A549 (cell line): ENCODE measurements at regions not wholly inside any gene's neighbourhood (a gene's known extent, or its start where the extent isn't known, plus 50 kb on each side); places are given as distances from the start of the nearest gene placed in this dataset.
A peak's percentile ranks its signal among the peaks of the same experiment; 100 is the strongest.

ENCODE experiments used
- ATAC-seq, 2 experiments: fragments of 200-7000 bp in 1 of 2; fragments of >200 bp in 1 of 2; cut with Nextera tagmentation in 1 of 2; cut with Tn5 transposase in 1 of 2; 3 replicates each; pipeline versions ENCODE4 v1.8.0 to v1.9.1; 2018 to 2020; ENCODE audit warnings: mild to moderate bottlenecking in 1 of 2, moderate library complexity in 1 of 2
- CTCF ChIA-PET: fragments of 300-600 bp; sonication (Branson Sonifier 250); formaldehyde crosslinking; extraction: SDS; loops from one replicate; lab custom pipeline; 2021; ENCODE audit warnings: antibody characterized with exemption, inconsistent platforms; lab: Yijun Ruan, JAX
- POLR2A ChIA-PET: fragments of 350-600 bp; formaldehyde crosslinking; extraction: SDS; loops from one replicate; lab custom pipeline; 2021; ENCODE audit warnings: antibody characterized with exemption, inconsistent platforms; lab: Yijun Ruan, JAX
- DNase-seq, 2 experiments: peaks; one replicate each; pipeline versions ENCODE4 v3.0.0 to v3.0.0-alpha.2; 2011 to 2016; ENCODE audit warnings: low read depth in 1 of 2, low spot score in 1 of 2
- FAIRE-seq: peaks from 2 replicates; lab custom pipeline; 2011; peaks lifted over from hg19 to GRCh38; lab: Jason Lieb, UNC
- H3K27ac ChIP-seq, 2 experiments: fragments of >200 bp; sonication (Bioruptor Twin); formaldehyde crosslinking; 3 replicates each; pipeline ENCODE4 v1.5.1; 2016 to 2017
- H3K4me1 ChIP-seq: fragments of >200 bp; sonication (Bioruptor Twin); formaldehyde crosslinking; 3 replicates; pipeline ENCODE4 v1.6.1; 2016
- H3K4me2 ChIP-seq: fragments of >200 bp; sonication (Bioruptor Twin); formaldehyde crosslinking; 3 replicates; pipeline ENCODE4 v1.6.1; 2016
- H3K4me3 ChIP-seq: fragments of >200 bp; sonication (Bioruptor Twin); formaldehyde crosslinking; 3 replicates; pipeline ENCODE4 v1.5.1; 2016
- H3K9me3 ChIP-seq: fragments of >200 bp; sonication (Bioruptor Twin); formaldehyde crosslinking; 3 replicates; pipeline ENCODE4 v1.6.1; 2016
- BCL3 ChIP-seq: fragments of >200 bp; sonication (Bioruptor Twin); formaldehyde crosslinking; IDR thresholded peaks from 3 replicates; pipeline ENCODE4 v1.6.1; 2016
- CBX2 ChIP-seq: fragments of 200-600 bp; sonication (generic); IDR thresholded peaks from 2 replicates; pipeline ENCODE4 v1.6.1; 2016; ENCODE audit warnings: low read depth, mild to moderate bottlenecking, borderline replicate concordance
- CEBPB ChIP-seq, 2 experiments: fragments of >200 bp in 1 of 2; sonication (Bioruptor Twin) in 1 of 2; formaldehyde crosslinking in 1 of 2; IDR thresholded peaks; 2 replicates each; pipeline ENCODE4 v1.6.1; 2012 to 2016
- CHD4 ChIP-seq: fragments of 200-600 bp; sonication (generic); IDR thresholded peaks from 2 replicates; pipeline ENCODE4 v1.6.1; 2016; ENCODE audit warnings: antibody characterized with exemption, mild to moderate bottlenecking, borderline replicate concordance
- E2F6 ChIP-seq: IDR thresholded peaks from 2 replicates; pipeline ENCODE4 v1.6.1; 2012; ENCODE audit warnings: low read depth, borderline replicate concordance
- EHMT2 ChIP-seq: fragments of 200-600 bp; sonication (generic); IDR thresholded peaks from 2 replicates; pipeline ENCODE4 v1.6.1; 2016; ENCODE audit warnings: antibody characterized with exemption, low read depth, mild to moderate bottlenecking, moderate library complexity
- ESRRA ChIP-seq: fragments of 150-350 bp; IDR thresholded peaks from 2 replicates; pipeline ENCODE4 v1.6.1; 2014; ENCODE audit warnings: mild to moderate bottlenecking, low read length, borderline replicate concordance
- FOSL2 ChIP-seq, 2 experiments: fragments of 450-650 bp in 1 of 2; fragments of >200 bp in 1 of 2; sonication (Bioruptor Twin) in 1 of 2; formaldehyde crosslinking; IDR thresholded peaks; 2 replicates each; pipeline versions ENCODE4 v1.5.0 to v1.6.1; 2016 to 2020; ENCODE audit warnings: mild to moderate bottlenecking in 1 of 2, moderate library complexity in 1 of 2
- FOXS1 ChIP-seq: fragments of 250-450 bp; sonication (Bioruptor Pico); IDR thresholded peaks from 2 replicates; pipeline ENCODE4 v1.5.0; 2020; ENCODE audit warnings: mild to moderate bottlenecking, moderate library complexity
- HES2 ChIP-seq: fragments of >200 bp; sonication (Bioruptor Twin); formaldehyde crosslinking; IDR thresholded peaks from 2 replicates; pipeline ENCODE4 v1.6.1; 2016
- JUNB ChIP-seq: fragments of >200 bp; sonication (Bioruptor Twin); formaldehyde crosslinking; IDR thresholded peaks from 2 replicates; pipeline ENCODE4 v1.6.1; 2016
- MYC ChIP-seq: IDR thresholded peaks from 2 replicates; pipeline ENCODE4 v1.6.1; 2012; ENCODE audit warnings: mild to moderate bottlenecking, inconsistent platforms, low read length, improper control_type of control experiment, borderline replicate concordance
- NFE2L2 ChIP-seq: fragments of 150-350 bp; conservative IDR thresholded peaks from 2 replicates; pipeline ENCODE4 v1.6.1; 2014; ENCODE audit warnings: low read length
- PBX3 ChIP-seq: IDR thresholded peaks from 2 replicates; pipeline ENCODE4 v1.6.1; 2012
- POLR2A ChIP-seq: IDR thresholded peaks from 2 replicates; pipeline ENCODE4 v1.6.1; 2012; ENCODE audit warnings: mild to moderate bottlenecking, low read length
- POLR2AphosphoS2 ChIP-seq: conservative IDR thresholded peaks from 2 replicates; pipeline ENCODE4 v1.6.1; 2012; ENCODE audit warnings: low read length, improper control_type of control experiment, inconsistent platforms
- RARB ChIP-seq: fragments of 250-450 bp; sonication (Bioruptor Pico); IDR thresholded peaks from 2 replicates; pipeline ENCODE4 v1.8.0; 2021; ENCODE audit warnings: mild to moderate bottlenecking, moderate library complexity
- RFX5 ChIP-seq: fragments of 450-650 bp; IDR thresholded peaks from 2 replicates; pipeline ENCODE4 v1.7.1; 2014; ENCODE audit warnings: antibody characterized with exemption, mild to moderate bottlenecking, moderate library complexity
- RNF2 ChIP-seq: fragments of 200-600 bp; sonication (generic); IDR thresholded peaks from 2 replicates; pipeline ENCODE4 v1.6.1; 2016; ENCODE audit warnings: low read depth, mild to moderate bottlenecking, antibody characterized with exemption, moderate library complexity, borderline replicate concordance
- SMC3 ChIP-seq: fragments of >200 bp; sonication (Bioruptor Twin); formaldehyde crosslinking; IDR thresholded peaks from 3 replicates; pipeline ENCODE4 v1.6.1; 2018; ENCODE audit warnings: inconsistent platforms
- SREBF2 ChIP-seq: fragments of 450-650 bp; IDR thresholded peaks from 2 replicates; pipeline ENCODE4 v1.6.1; 2014; ENCODE audit warnings: mild to moderate bottlenecking, moderate library complexity
- ZC3H11A ChIP-seq: fragments of 450-650 bp; IDR thresholded peaks from 2 replicates; pipeline ENCODE4 v1.6.1; 2014; ENCODE audit warnings: antibody characterized with exemption, mild to moderate bottlenecking
- ZFP36 ChIP-seq: fragments of 450-650 bp; IDR thresholded peaks from 2 replicates; pipeline ENCODE4 v1.6.1; 2014; ENCODE audit warnings: borderline replicate concordance; ENCODE audit not compliant: partially characterized antibody
- ZSCAN20 ChIP-seq: fragments of 250-450 bp; sonication (Bioruptor Pico); IDR thresholded peaks from 2 replicates; pipeline ENCODE4 v1.8.0; 2022; ENCODE audit warnings: mild to moderate bottlenecking, moderate library complexity
- WGBS: methylation state at CpG from one replicate; pipeline ENCODE4 v1.1.6; 2017; ENCODE audit errors: missing lambda C conversion rate; 5-methylcytosine and 5-hydroxymethylcytosine counted together
- TF ChIP-seq, protein P1 (sequence below): fragments of 250-450 bp; sonication (Bioruptor Pico); IDR thresholded peaks from 2 replicates; pipeline ENCODE4 v1.5.0; 2020; ENCODE audit warnings: low read depth, mild to moderate bottlenecking, moderate library complexity
- TF ChIP-seq, protein P2 (sequence below): fragments of 150-350 bp; IDR thresholded peaks from 2 replicates; pipeline ENCODE4 v1.6.1; 2014; ENCODE audit warnings: low read depth, mild to moderate bottlenecking, low read length
- TF ChIP-seq, protein P3 (sequence below): fragments of 450-650 bp; IDR thresholded peaks from 2 replicates; pipeline ENCODE4 v1.6.1; 2014; ENCODE audit warnings: antibody characterized with exemption

DNA sequence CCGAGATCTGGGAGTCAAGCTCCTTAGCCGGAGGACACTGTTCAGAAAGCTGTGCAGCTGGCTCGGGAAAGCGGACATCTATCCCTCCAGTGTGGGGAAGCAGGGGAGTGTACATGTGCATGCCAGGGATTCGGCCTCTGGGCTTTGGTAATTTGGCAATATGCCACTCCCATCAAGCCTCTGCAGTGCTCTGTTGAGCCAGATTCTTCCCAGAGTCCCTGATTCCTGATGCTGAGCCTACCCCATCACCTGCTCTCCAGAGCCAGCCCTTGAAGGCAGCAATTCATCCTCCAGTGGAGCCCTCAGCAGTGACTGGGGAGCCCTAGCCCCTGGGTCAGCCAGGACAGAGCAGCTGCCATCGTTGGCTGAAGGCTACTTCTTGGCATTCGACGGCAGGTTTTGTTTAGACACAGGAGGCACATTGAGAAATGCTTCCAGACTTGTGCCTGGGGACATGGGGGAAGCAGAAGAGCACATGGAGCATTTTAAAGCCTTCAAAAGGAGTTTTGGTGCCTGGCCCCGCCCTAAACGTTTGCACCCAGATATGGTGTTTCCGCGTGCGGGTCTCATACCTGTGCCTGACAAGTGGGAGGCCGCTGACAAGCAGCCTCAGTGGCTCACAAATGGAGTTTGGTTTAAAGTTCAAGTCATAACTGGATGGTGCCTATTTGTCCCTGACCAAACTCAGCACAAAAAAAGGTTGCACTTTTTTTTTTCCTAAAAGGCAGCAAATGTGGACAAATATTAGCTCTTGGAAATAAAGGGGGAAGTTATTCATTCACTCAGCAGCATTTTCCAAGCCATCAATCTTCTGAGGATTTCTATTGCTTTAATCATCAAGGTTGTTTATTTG lies 272.8 kb downstream of the CYRIA start:
- H3K9me3 ChIP-seq, result no peaks in the 10 kb centered on the region
- no peak overlapping the region for H3K27ac ChIP-seq
- DNase-seq, result no peak
- H3K4me1 ChIP-seq, result no peaks in the 10 kb centered on the region
- POLR2A ChIA-PET, result no interaction called here
- WGBS, result 15% methylated on average over 14 of the region's 14 CpGs
- no peak overlapping the region for H3K4me3 ChIP-seq
- ATAC-seq, result peak in 1 of 2 experiments; percentile 36; a peak in 2 of 6 replicates
- FAIRE-seq, result no peak
- TF ChIP-seq, protein P1, sequence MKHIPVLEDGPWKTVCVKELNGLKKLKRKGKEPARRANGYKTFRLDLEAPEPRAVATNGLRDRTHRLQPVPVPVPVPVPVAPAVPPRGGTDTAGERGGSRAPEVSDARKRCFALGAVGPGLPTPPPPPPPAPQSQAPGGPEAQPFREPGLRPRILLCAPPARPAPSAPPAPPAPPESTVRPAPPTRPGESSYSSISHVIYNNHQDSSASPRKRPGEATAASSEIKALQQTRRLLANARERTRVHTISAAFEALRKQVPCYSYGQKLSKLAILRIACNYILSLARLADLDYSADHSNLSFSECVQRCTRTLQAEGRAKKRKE (CRISPR knock-in tag), result no peak
- TF ChIP-seq CBX2 (no peak), POLR2AphosphoS2 (no peak), CEBPB (IDR thresholded peaks at IDR 0.05) (no peak), JUNB (no peak), MYC (no peak), CHD4 (no peak), ZSCAN20 (no peak), ESRRA (no peak), NFE2L2 (no peak), FOXS1 (no peak), RNF2 (no peak), HES2 (no peak), POLR2A (no peak), BCL3 (no peak)
- TF ChIP-seq, protein P2, sequence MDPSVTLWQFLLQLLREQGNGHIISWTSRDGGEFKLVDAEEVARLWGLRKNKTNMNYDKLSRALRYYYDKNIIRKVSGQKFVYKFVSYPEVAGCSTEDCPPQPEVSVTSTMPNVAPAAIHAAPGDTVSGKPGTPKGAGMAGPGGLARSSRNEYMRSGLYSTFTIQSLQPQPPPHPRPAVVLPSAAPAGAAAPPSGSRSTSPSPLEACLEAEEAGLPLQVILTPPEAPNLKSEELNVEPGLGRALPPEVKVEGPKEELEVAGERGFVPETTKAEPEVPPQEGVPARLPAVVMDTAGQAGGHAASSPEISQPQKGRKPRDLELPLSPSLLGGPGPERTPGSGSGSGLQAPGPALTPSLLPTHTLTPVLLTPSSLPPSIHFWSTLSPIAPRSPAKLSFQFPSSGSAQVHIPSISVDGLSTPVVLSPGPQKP, result no peak
- TF ChIP-seq, protein P3, sequence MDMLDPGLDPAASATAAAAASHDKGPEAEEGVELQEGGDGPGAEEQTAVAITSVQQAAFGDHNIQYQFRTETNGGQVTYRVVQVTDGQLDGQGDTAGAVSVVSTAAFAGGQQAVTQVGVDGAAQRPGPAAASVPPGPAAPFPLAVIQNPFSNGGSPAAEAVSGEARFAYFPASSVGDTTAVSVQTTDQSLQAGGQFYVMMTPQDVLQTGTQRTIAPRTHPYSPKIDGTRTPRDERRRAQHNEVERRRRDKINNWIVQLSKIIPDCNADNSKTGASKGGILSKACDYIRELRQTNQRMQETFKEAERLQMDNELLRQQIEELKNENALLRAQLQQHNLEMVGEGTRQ, result no peak
- H3K4me2 ChIP-seq, result no peak overlapping the region
- CTCF ChIA-PET, result no interaction called here

- ATAC-seq, result no peak
- FAIRE-seq, result no peak
- Histone ChIP-seq H3K9me3 (no peaks in the 10 kb centered on the region), H3K27ac (no peak overlapping the region), H3K4me3 (no peak overlapping the region), H3K4me1 (no peaks in the 10 kb centered on the region), H3K4me2 (no peak overlapping the region)
- no peak for DNase-seq
- ChIA-PET POLR2A (no interaction called here), CTCF (no interaction called here)
- TF ChIP-seq SMC3, result no peak
- TF ChIP-seq FOXS1, result no peak
- no peak for TF ChIP-seq RFX5
- TF ChIP-seq POLR2A, result no peak
- TF ChIP-seq PBX3, result no peak
- TF ChIP-seq ZFP36, result no peak
- TF ChIP-seq FOSL2 (IDR thresholded peaks at IDR 0.05), result no peak
- no peak for TF ChIP-seq FOSL2 (CRISPR knock-in tag; IDR thresholded peaks at IDR 0.05)
- no peak for TF ChIP-seq EHMT2
- TF ChIP-seq RARB (CRISPR knock-in tag), result no peak
- no peak for TF ChIP-seq CHD4
- TF ChIP-seq SREBF2, result no peak
- TF ChIP-seq MYC, result no peak
- no peak for TF ChIP-seq E2F6
- no peak for TF ChIP-seq ZC3H11A
- 30% methylated on average over 5 of the region's 5 CpGs for WGBS
Measured at GRCh38 chr2:16391986-16392385, 273.6 kb downstream of the CYRIA start.
